ENCODE measurements at regions not wholly inside any gene's neighbourhood (a gene's known extent, or its start where the extent isn't known, plus 50 kb on each side); places are given as distances from the start of the nearest gene placed in this dataset.
"Not testable (repeated sequence)": the region's sequence is repeated elsewhere in the genome, so short reads cannot be mapped to it uniquely, and the experiment has no call there.

- Histone ChIP-seq H2BK120ac (ENCODE audit: low read depth, low read length) (no peak overlapping the region), H3K79me2 (ENCODE audit: control insufficient read depth, insufficient read depth, low read length) (peaks cover 31% of the 10 kb centered on the region), H3K4me1 (ENCODE audit: control insufficient read depth, low read depth, low read length) (peaks cover 4% of the 10 kb centered on the region), H3K27ac (ENCODE audit: low read depth, low read length) (no peak overlapping the region), H3K36me3 (ENCODE audit: control insufficient read depth, insufficient read depth, low read length) (no peaks in the 10 kb centered on the region), H4K8ac (ENCODE audit: low read depth, low read length) (no peak overlapping the region), H3K4me3 (ENCODE audit: low read length) (no peak overlapping the region), H2BK5ac (ENCODE audit: low read length) (no peak overlapping the region), H4K5ac (ENCODE audit: low read length) (no peak overlapping the region), H3K79me1 (ENCODE audit: low read length) (peaks cover 18% of the 10 kb centered on the region), H3K27me3 (ENCODE audit: insufficient read depth, low read length, poor library complexity) (no peaks in the 10 kb centered on the region), H3K23ac (ENCODE audit: low read length) (no peak overlapping the region), H3K9ac (ENCODE audit: low read length) (no peak overlapping the region), H3K18ac (ENCODE audit: low read length) (no peak overlapping the region), H3K56ac (ENCODE audit: low read length) (no peak overlapping the region), H3K4me2 (ENCODE audit: low read length) (no peak overlapping the region), H2AK5ac (ENCODE audit: low read length) (no peak overlapping the region), H2BK15ac (replicated peaks; ENCODE audit: low read depth) (no peak overlapping the region), H3K4ac (ENCODE audit: low read depth, low read length) (no peak overlapping the region)
- WGBS (ENCODE audit: extremely low coverage, insufficient coverage, low lambda C conversion rate): no CpG with 5 or more reads among the region's 5 CpGs
- DNase-seq: no peak
Measured at GRCh38 chr19:7400815-7401214, 52.1 kb downstream of the ARHGEF18 start.

DNA sequence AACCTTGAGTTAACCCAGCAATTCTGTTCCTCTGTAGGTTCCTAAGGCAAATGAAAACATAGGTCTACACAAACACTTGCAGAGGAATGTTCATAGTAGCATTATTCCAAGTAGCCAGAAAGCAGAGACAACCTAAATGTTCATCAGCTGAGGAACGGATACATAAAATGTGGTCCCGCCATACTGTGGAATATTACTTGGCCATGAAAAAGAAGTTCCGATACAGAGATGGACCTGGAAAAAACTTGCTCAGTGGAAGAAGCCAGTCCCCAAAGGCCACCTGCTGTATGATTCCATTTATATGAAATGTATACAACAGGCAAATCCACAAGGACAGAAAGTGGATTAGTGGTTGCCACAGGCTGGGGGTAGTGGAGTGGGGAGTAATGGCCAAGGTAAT, 53.0 kb downstream of the ARHGEF18 start:
- Histone ChIP-seq H2BK120ac (ENCODE audit: low read depth, low read length) (no peak overlapping the region), H3K18ac (ENCODE audit: low read length) (no peak overlapping the region), H2BK15ac (replicated peaks; ENCODE audit: low read depth) (no peak overlapping the region), H3K56ac (ENCODE audit: low read length) (no peak overlapping the region), H3K4me3 (ENCODE audit: low read length) (no peak overlapping the region), H3K4ac (ENCODE audit: low read depth, low read length) (no peak overlapping the region), H3K23ac (ENCODE audit: low read length) (no peak overlapping the region), H2BK5ac (ENCODE audit: low read length) (no peak overlapping the region), H3K27me3 (ENCODE audit: insufficient read depth, low read length, poor library complexity) (no peaks in the 10 kb centered on the region), H3K9ac (ENCODE audit: low read length) (no peak overlapping the region), H4K5ac (ENCODE audit: low read length) (no peak overlapping the region), H2AK5ac (ENCODE audit: low read length) (no peak overlapping the region), H3K36me3 (ENCODE audit: control insufficient read depth, insufficient read depth, low read length) (no peaks in the 10 kb centered on the region), H3K4me2 (ENCODE audit: low read length) (no peak overlapping the region), H3K79me2 (ENCODE audit: control insufficient read depth, insufficient read depth, low read length) (peaks cover 25% of the 10 kb centered on the region), H3K4me1 (ENCODE audit: control insufficient read depth, low read depth, low read length) (peaks cover 3% of the 10 kb centered on the region), H3K79me1 (ENCODE audit: low read length) (peaks cover 15% of the 10 kb centered on the region), H3K27ac (ENCODE audit: low read depth, low read length) (no peak overlapping the region), H4K8ac (ENCODE audit: low read depth, low read length) (no peak overlapping the region)
- DNase-seq: no peak
- no CpG with 5 or more reads among the region's 3 CpGs for WGBS (ENCODE audit: extremely low coverage, insufficient coverage, low lambda C conversion rate)

DNA sequence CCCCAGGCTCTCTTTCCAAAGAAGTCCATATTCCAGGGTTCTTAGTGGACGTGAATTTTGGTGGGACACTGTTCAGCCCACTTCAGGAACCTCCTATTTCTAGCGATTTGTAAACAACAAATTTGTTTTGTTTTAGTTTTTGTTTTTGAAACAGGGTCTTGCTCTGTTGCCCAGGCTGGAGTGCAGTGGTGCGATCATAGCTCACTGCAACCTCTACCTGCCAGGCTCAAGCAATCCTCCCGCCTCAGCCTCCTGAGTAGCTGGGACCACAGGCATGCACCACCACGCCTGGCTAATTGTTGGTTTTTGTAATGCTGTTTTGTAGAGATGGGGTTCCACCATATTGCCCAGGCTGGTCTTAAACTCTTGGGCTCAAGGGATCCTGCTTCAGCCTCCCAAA, 56.7 kb downstream of the ARHGEF18 start:
- not testable (repeated sequence) for H3K4me1 ChIP-seq (ENCODE audit: control insufficient read depth, low read depth, low read length); H4K8ac ChIP-seq (ENCODE audit: low read depth, low read length); H3K27me3 ChIP-seq (ENCODE audit: insufficient read depth, low read length, poor library complexity); H3K36me3 ChIP-seq (ENCODE audit: control insufficient read depth, insufficient read depth, low read length); H4K5ac ChIP-seq (ENCODE audit: low read length); H3K23ac ChIP-seq (ENCODE audit: low read length); H3K27ac ChIP-seq (ENCODE audit: low read depth, low read length); H3K4ac ChIP-seq (ENCODE audit: low read depth, low read length); H2BK120ac ChIP-seq (ENCODE audit: low read depth, low read length); H3K9ac ChIP-seq (ENCODE audit: low read length); H3K56ac ChIP-seq (ENCODE audit: low read length); H2AK5ac ChIP-seq (ENCODE audit: low read length); H3K4me2 ChIP-seq (ENCODE audit: low read length); H3K18ac ChIP-seq (ENCODE audit: low read length); H2BK15ac ChIP-seq (replicated peaks; ENCODE audit: low read depth); H2BK5ac ChIP-seq (ENCODE audit: low read length); DNase-seq; H3K4me3 ChIP-seq (ENCODE audit: low read length)
- no CpG with 5 or more reads among the region's 5 CpGs for WGBS (ENCODE audit: extremely low coverage, insufficient coverage, low lambda C conversion rate)
- H3K79me2 ChIP-seq (ENCODE audit: control insufficient read depth, insufficient read depth, low read length): peaks cover 15% of the 10 kb centered on the region
- H3K79me1 ChIP-seq (ENCODE audit: low read length): peaks cover 14% of the 10 kb centered on the region

DNA sequence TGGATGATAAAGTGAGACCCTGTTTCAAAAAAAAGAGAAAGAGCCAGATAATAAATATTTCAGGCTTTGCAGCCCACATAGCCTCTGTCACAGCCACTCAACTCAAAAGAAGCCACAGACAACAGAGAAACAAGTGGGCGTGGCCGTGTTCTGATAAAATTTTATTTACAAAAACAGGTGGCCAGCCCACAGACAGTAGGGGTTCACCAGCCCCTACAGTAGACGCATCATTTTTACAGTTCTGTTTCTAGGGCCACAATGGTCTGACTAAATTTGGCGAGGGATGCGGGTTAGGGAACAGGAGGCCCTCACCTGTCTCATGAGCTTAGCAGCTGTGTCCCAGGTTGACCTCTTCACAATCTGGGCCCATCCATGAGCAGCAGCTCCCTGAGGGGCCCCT, 59.5 kb downstream of the ARHGEF18 start:
- peaks cover 4% of the 10 kb centered on the region for H3K79me2 ChIP-seq (ENCODE audit: control insufficient read depth, insufficient read depth, low read length)
- H3K27me3 ChIP-seq (ENCODE audit: insufficient read depth, low read length, poor library complexity): no peaks in the 10 kb centered on the region
- peaks cover 5% of the 10 kb centered on the region for H3K79me1 ChIP-seq (ENCODE audit: low read length)
- no peak overlapping the region for H3K56ac ChIP-seq (ENCODE audit: low read length)
- no peak overlapping the region for H4K5ac ChIP-seq (ENCODE audit: low read length)
- no peak overlapping the region for H3K4ac ChIP-seq (ENCODE audit: low read depth, low read length)
- DNase-seq: no peak
- no peak overlapping the region for H3K4me2 ChIP-seq (ENCODE audit: low read length)
- no peak overlapping the region for H2AK5ac ChIP-seq (ENCODE audit: low read length)
- no peak overlapping the region for H3K4me3 ChIP-seq (ENCODE audit: low read length)
- no peak overlapping the region for H4K8ac ChIP-seq (ENCODE audit: low read depth, low read length)
- H3K27ac ChIP-seq (ENCODE audit: low read depth, low read length): no peak overlapping the region
- no peaks in the 10 kb centered on the region for H3K36me3 ChIP-seq (ENCODE audit: control insufficient read depth, insufficient read depth, low read length)
- no peak overlapping the region for H2BK5ac ChIP-seq (ENCODE audit: low read length)
- no peak overlapping the region for H3K18ac ChIP-seq (ENCODE audit: low read length)
- H3K23ac ChIP-seq (ENCODE audit: low read length): no peak overlapping the region
- no CpG with 5 or more reads among the region's 5 CpGs for WGBS (ENCODE audit: extremely low coverage, insufficient coverage, low lambda C conversion rate)
- no peak overlapping the region for H2BK15ac ChIP-seq (replicated peaks; ENCODE audit: low read depth)
- no peak overlapping the region for H3K9ac ChIP-seq (ENCODE audit: low read length)
- H2BK120ac ChIP-seq (ENCODE audit: low read depth, low read length): no peak overlapping the region
- H3K4me1 ChIP-seq (ENCODE audit: control insufficient read depth, low read depth, low read length): no peaks in the 10 kb centered on the region

DNA sequence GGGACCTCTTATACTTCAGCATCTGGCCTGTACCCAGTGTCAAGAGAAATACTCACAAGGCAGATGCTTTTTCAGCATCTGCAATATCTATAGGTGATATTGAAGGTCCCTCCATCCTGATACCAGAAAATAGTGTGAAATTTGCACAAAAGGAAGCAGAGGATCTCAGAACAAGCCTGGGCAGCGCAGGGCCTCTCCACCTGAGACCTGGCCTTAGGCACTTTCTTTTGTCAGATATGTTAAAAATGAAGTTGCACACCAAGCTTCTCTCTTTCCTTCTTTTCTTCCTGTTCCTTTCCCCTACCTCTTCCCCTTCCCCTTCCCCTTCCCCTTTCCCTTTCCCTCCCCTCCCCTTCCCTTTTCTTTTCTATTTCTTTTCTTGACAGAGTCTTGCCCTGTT, 62.2 kb downstream of the ARHGEF18 start:
- Histone ChIP-seq H3K4me2 (ENCODE audit: low read length) (no peak overlapping the region), H4K5ac (ENCODE audit: low read length) (no peak overlapping the region), H2AK5ac (ENCODE audit: low read length) (no peak overlapping the region), H3K4ac (ENCODE audit: low read depth, low read length) (no peak overlapping the region), H4K8ac (ENCODE audit: low read depth, low read length) (no peak overlapping the region), H3K9ac (ENCODE audit: low read length) (no peak overlapping the region), H2BK15ac (replicated peaks; ENCODE audit: low read depth) (no peak overlapping the region), H2BK5ac (ENCODE audit: low read length) (no peak overlapping the region), H3K27ac (ENCODE audit: low read depth, low read length) (no peak overlapping the region), H3K79me2 (ENCODE audit: control insufficient read depth, insufficient read depth, low read length) (peaks cover 3% of the 10 kb centered on the region), H3K79me1 (ENCODE audit: low read length) (peaks cover 4% of the 10 kb centered on the region), H3K4me3 (ENCODE audit: low read length) (no peak overlapping the region), H3K36me3 (ENCODE audit: control insufficient read depth, insufficient read depth, low read length) (no peaks in the 10 kb centered on the region), H2BK120ac (ENCODE audit: low read depth, low read length) (no peak overlapping the region), H3K4me1 (ENCODE audit: control insufficient read depth, low read depth, low read length) (no peaks in the 10 kb centered on the region), H3K56ac (ENCODE audit: low read length) (no peak overlapping the region), H3K23ac (ENCODE audit: low read length) (no peak overlapping the region), H3K27me3 (ENCODE audit: insufficient read depth, low read length, poor library complexity) (no peaks in the 10 kb centered on the region), H3K18ac (ENCODE audit: low read length) (no peak overlapping the region)
- no CpG with 5 or more reads among the region's 1 CpG for WGBS (ENCODE audit: extremely low coverage, insufficient coverage, low lambda C conversion rate)
- no peak for DNase-seq

GRCh38 chr19:7413629-7414028, 64.9 kb downstream of the ARHGEF18 start:
- no peak overlapping the region for H2BK5ac ChIP-seq (ENCODE audit: low read length)
- H3K79me1 ChIP-seq (ENCODE audit: low read length): peaks cover 7% of the 10 kb centered on the region
- no peak overlapping the region for H3K56ac ChIP-seq (ENCODE audit: low read length)
- no peaks in the 10 kb centered on the region for H3K27me3 ChIP-seq (ENCODE audit: insufficient read depth, low read length, poor library complexity)
- peaks cover 2% of the 10 kb centered on the region for H3K79me2 ChIP-seq (ENCODE audit: control insufficient read depth, insufficient read depth, low read length)
- no peak for DNase-seq
- no CpG with 5 or more reads among the region's 6 CpGs for WGBS (ENCODE audit: extremely low coverage, insufficient coverage, low lambda C conversion rate)
- H4K5ac ChIP-seq (ENCODE audit: low read length): no peak overlapping the region
- no peak overlapping the region for H2AK5ac ChIP-seq (ENCODE audit: low read length)
- no peak overlapping the region for H3K4me2 ChIP-seq (ENCODE audit: low read length)
- H3K4me1 ChIP-seq (ENCODE audit: control insufficient read depth, low read depth, low read length): no peaks in the 10 kb centered on the region
- H4K8ac ChIP-seq (ENCODE audit: low read depth, low read length): no peak overlapping the region
- no peak overlapping the region for H2BK15ac ChIP-seq (replicated peaks; ENCODE audit: low read depth)
- no peak overlapping the region for H3K4ac ChIP-seq (ENCODE audit: low read depth, low read length)
- no peak overlapping the region for H3K23ac ChIP-seq (ENCODE audit: low read length)
- H3K4me3 ChIP-seq (ENCODE audit: low read length): no peak overlapping the region
- no peak overlapping the region for H3K18ac ChIP-seq (ENCODE audit: low read length)
- H2BK120ac ChIP-seq (ENCODE audit: low read depth, low read length): no peak overlapping the region
- H3K9ac ChIP-seq (ENCODE audit: low read length): no peak overlapping the region
- no peak overlapping the region for H3K27ac ChIP-seq (ENCODE audit: low read depth, low read length)
- no peaks in the 10 kb centered on the region for H3K36me3 ChIP-seq (ENCODE audit: control insufficient read depth, insufficient read depth, low read length)

Measured in mesendoderm (in vitro differentiated cells).